Activated CD8-positive, alpha-beta memory T cell treated with anti-CD3 and anti-CD28 coated beads, Interleukin-2, amount 50 U/mL, for 1 hour (primary cell): ENCODE measurements at regions not wholly inside any gene's neighbourhood (a gene's known extent, or its start where the extent isn't known, plus 50 kb on each side); places are given as distances from the start of the nearest gene placed in this dataset.

Source experiments
- DNase-seq: peaks from one replicate; pipeline ENCODE4 v3.0.0-alpha.2; 2020; ENCODE audit errors: extremely low read depth

DNA sequence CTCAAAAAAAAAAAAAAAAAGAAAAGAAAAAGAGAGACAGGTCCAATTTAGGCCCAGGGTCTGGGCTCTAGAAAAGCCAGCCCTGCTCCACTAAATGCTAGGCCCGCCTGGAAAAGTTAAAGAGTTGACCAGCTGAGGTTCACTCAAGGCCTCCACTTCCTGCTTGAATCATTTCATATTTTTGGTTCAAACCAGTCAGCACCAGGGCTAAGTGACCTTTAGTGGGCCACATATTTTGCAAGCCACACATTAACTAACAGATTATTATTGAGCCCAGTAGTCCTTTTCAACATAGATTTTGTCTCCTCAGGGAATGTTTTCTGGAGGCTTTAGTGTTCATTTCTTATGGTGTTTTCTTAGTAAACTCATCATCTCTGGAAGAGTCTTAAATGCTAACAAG is 156.6 kb downstream of the TLR4 start:
- DNase-seq = no peak

DNA sequence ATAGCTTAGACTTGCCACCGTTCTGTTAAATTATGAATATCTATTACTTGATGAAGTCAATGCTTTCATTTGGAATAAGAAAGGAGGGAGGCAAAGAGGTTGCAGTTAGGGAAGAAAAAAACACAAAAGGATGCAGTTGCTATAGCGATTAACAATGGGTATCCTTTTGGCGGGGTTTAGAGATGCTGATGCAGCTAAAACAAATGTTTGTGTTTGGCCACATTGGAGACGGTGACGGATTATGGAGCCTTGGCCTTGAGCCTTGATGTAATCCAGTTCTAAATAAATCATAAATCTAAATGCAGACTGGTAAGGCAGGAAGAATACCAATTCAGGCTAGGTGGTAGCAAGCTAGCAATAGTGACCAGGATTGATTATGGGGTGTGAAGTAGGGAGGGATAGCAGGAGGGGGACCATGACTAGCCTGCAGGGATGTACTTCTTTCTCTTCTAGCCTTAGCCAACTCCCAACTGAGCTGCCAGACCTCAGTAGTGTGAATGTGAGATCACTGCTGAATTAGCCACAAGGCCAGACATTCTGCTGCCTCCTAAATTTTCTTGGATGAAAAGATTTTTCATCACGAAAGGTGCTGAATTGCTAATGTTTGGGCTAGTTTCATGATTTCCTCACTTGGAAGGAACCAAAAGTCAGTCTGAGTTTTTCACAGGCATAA is 160.3 kb downstream of the TLR4 start:
- DNase-seq = no peak

DNA sequence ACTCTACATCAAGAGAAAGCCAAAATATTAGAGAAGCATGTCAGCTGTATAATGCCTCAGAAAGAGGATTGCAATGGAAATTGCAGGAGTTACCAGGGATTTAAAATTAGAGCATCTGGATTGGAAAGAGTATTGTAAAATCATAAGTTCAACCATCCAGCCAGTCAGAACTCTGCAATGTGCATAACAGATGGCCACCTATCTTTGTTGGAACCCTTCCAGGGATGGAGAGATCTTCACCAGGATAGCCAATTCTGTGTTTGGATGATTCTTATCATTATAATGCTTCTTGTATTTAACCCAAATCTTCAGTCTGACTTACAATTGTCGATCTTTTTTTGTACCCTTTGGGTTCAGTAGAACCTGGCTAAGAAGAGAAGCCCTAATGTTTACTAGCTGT is 164.4 kb downstream of the TLR4 start:
- DNase-seq = no peak

DNA sequence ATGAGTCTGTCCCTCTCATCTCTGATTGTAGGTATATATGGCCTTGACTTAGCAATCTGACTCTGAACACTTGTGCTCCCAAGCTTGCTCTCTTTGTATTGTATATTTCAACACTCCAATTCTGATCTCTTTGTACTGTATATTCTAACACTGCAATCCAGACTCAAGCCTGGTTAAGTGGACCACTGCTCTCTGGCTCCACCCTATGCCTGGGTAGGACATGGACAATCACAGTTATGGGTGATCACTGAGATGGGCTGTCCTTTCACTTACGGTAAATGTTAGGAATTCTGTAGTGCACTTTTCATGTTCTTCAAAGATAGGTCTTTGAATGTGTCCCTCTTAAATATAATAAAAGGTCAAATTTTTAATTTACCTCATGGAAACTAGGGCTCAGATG is 165.1 kb downstream of the TLR4 start:
- DNase-seq = no peak

DNA sequence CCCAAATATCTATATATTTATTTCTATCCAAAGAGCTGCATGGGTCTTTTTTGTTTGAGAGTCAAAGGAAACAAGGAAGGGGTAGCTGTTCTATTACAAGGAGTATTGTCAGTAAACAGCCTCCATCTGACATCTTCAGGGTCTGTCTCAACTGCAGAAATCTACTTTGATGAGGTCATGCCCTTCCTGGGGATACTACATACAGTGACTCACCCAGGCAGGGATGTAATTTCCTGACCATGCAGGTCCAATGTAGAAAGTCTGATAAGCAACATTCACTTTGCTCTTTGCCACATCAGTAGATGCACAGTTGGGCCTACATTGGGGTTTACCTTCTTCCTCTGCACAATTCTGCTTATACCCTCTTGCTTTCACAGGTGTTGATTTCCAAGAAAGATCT is 165.5 kb downstream of the TLR4 start:
- no peak for DNase-seq

DNA sequence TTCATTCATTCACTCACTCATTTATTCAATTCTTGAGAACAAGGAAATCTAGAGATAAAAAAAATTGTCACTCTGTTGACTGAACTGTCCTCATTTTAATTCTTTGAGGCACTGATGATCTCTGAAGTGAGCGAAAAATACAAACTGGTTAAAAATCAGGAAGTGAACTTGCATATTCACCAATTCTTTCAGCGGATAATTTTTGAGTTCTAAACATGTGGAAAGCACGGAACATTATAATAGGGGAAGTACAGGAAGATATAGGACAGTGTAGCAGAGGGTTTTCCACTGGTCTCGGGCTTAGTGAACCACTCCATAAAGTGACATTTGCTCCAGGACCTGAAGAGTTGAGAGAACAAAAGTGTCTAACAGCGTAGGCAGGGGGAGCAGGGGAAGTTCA is 169.5 kb downstream of the TLR4 start:
- DNase-seq = no peak

DNA sequence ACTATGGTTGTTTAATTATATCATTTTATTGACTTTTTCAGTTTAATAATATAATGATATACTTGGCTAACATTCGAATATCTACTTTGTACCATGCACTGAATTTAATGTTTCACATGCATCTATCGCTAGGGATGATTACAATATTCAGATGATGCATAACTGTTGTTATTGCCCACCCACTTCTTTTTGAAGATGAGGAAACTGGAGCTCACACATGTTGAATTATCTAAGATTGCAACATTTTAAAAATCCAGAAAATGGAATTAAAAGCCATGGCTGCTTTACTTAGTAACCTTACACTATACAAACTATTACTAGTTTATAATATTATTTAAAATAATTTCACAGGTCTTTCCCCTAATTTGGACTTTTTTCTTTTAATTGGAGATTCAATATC is 171.7 kb downstream of the TLR4 start:
- no peak for DNase-seq

DNA sequence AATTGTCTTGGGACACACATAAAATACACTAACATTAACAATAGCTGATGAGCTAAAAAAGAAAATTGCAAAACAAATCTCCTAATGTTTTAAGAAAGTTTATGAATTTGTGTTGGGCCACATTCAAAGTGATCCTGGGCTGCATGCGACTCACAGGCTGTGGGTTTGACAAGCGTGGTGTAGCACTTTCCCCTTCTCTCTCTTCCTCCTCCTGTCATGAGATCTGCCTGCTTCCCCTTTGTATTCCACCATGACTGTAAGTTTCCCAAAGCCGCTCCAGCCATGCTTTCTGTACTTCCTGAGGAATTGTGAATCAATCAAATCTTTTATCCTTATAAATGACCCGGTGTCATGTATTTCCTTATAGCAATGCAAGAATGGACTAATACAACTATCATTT is 178.0 kb downstream of the TLR4 start:
- DNase-seq = no peak

DNA sequence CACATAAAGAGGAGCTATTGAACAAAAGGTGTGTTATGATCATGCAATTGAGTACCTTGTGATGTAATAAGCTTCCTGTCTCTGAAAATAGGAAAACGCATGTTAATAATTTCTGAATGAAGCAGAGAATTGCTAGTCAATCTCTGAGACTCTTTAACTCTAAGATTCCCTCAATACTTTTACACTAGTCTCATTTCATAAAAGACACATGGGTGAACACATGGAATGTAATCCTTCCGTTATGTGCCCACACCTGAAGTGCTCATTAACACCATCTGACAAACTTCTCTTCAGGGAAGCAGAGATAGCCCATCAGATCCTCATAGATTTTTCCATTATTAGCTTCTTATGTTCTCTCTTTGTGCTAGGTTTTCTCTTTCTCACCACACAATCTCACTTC is 182.4 kb downstream of the TLR4 start:
- no peak for DNase-seq

DNA sequence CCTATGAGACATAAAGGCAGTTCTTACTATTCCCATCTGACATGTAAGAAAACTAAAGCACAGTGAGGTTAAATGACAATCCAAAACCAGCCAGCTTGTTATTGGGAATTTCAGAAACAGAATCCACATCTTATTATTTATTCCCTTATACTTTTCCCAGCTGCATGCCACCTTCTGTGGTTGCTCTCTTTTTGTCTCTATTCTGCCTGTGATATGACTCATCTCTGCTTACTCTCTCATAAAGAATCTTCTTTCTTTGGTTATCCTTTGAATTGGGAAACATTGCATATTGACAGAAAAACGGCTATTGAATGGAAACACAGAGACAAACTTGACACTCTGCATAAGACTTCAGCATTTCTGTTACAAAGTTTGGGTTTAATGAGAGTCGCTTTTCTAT is 183.2 kb downstream of the TLR4 start:
- DNase-seq = no peak

DNA sequence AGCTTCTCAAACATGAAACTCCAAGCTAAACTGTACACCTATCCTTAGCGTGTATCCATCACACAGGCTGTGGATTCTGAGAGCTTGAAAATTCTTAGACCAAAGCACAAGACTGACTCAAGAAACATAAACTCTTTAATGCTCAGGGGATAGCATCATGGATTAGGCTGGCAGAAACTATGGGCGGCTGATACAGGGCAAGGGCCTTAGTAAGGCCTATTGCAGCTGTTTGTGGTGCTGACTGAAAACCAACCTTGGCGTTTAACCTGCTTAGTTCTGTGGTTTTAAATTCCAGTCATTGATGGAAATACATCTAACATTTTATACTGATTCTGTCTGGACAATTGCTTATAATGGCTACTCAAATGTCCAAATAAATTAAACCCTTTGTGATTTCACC is 183.7 kb downstream of the TLR4 start:
- DNase-seq = no peak

DNA sequence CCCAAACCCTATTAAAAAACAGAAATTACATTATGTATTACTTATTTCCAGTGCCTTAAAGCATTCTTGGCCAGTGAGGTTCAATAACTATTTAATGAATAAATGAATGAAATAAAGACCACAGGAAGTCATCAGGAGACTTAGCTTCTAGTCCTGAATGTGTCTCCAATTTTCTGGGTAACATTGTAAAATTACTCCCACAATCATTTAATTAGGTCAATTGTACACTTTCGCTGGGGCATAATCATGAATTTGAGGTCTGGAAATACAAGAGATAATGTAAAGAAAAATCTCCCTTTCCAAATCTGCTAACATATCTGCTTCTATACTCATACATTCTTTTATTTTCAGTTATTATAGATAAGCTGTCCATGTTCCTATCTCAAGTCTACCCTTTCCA is 199.2 kb downstream of the TLR4 start:
- DNase-seq = no peak

DNA sequence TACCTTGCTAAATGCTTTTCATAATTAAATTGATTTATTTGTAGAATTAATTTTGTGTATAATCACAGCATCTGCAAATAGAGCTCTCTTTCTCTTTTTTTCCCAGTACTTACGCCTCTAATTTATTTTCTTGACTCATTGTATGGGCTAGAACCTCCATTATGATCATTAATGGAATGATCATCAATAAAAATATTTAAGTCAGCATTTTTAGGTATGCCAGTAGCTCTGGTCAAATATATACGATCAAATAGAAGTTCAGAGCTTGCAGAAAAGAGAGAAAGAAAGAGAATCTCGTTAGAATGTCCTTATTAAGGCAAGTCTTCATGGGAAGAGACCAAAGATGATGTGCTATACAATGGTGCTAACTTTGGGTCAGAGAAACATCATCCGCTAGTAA is 202.6 kb downstream of the TLR4 start:
- no peak for DNase-seq

DNA sequence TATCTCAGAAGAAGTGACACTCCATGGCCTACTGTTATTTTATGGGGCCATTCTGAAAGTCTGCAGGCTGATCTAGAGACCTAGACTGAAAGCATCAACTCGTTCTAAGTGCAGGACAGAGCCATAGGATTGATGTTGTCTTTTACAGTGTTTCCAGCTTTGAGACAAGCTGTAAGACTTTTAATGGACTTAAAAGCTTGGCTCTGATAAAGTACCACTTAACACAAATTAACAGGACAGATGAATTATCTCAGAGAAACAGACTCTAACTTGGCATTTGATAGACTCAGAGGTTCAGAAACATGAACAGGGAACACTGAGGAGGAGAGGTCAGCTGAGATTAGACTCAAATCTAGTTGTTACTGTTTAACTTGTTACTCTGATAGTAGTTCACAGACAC is 203.2 kb downstream of the TLR4 start:
- no peak for DNase-seq

DNA sequence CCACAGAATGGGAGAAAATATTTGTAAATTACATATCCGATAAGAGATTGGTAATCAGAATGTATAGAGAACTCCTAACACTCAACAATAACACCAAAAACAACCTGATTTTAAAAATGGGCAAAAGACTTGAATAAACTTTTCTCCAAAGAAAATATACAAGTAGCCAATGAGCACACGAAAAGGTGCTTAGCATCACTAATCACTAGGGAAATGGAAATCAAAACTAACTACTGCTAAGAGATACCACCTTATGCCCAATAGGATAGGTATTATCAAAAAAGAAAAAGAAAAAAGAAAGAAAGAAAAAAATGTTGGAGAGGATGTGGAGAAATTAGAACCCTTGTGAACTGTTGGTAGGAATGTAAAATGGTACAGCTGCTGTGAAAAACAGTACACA is 212.1 kb downstream of the TLR4 start:
- no peak for DNase-seq

DNA sequence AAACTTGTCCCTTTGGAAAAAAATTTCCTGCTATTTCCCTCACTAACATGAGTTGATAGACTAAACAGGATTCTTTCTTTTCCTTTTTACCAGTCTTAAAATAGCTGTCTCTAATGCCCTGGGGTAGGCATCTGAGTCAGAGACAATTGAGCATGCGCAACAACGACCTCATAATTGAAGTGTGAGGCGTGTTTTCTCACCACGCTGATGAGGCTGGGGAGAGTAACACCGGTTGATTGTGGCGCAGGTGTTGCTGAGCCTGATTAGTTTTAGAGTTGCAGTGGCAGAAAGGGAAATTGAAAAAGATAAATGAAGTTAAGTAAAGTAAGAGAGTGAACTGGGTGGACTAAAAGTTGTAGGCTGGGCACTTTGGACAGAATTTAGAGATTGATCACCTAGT is 213.7 kb downstream of the TLR4 start:
- DNase-seq = no peak

DNA sequence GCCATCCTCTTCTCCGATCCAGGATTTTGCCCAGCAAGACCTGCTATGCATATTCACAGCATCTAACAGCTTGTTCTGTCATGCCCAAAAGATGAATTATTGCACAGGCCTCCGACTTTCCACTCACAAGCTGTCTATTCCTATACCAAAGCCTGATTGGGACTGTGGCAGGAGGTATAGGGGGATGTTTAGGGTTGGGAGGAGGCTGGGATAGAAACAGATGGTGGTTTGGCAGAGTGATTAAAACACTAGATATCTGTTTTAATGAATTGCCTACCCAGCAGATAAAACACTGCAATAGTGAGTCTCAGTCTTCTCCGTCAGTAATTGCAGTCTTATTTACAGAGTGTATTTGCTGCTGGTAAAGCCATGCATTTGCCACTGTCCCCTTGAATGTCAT is 215.3 kb downstream of the TLR4 start:
- DNase-seq = no peak

DNA sequence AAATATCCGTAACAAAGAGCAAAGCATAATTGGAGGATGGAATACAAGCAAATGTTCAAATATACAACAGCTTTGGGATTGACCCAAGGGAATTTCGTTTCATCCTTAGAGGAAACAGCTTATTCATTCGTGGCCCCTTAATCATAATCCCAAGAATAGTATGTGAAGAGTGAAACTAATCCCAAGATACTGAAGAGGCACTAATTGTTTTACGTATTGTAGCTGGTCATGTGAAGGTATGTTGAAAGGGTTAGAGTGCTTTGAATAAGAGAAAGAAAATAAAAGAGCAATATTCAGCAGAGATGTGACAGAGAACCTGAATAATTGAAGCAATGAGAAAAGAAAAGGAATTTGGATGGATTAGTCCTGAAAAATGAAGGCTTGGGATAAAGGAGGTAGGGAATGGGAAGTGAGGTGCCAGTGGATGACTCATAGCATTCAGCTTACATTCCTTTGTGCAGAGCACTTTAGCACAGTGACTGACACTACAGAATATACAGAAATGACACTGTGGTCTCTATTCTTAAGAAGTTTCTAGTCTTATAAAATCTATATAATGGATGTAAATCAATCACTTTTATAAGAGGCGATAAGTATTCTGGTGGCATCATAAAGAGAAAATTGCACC is 221.9 kb downstream of the TLR4 start:
- DNase-seq = no peak

DNA sequence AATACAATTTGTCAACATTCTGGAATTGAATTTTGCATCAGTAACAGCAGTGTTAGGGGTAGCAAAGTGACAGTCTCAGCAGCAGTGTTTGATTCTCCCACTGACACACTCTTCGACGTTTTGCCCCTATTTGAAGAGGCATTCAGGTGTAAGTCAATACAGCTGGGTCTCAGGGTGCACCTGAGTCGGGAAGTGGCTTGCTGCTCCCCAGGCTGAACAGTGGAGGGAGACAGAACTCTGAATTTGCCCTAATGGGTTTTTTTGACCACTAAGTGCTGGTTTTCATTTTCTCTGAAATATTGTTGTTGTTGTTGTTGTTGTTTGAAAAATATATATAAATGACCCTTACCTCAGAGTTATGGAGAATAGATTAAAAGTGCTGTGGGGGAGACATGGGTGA is 223.2 kb downstream of the TLR4 start:
- no peak for DNase-seq

DNA sequence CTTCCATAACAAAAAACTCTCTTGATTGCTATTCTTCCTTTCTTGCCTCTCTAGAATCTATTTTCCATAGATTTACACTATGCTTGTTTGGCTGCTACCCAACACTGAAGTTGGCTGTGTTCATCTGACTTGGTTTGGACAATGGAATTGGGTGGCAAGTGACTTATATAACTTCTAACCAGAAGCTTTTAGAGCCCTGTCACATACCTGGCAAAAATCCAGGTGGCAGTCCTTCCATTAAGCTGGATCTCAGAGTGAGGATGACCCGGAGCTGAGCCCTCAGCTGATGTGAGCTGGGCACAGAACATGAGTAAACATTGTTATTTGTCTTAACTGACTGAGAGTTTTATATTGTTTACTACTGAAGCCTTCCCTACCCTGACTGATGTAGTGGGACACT is 225.7 kb downstream of the TLR4 start:
- no peak for DNase-seq

DNA sequence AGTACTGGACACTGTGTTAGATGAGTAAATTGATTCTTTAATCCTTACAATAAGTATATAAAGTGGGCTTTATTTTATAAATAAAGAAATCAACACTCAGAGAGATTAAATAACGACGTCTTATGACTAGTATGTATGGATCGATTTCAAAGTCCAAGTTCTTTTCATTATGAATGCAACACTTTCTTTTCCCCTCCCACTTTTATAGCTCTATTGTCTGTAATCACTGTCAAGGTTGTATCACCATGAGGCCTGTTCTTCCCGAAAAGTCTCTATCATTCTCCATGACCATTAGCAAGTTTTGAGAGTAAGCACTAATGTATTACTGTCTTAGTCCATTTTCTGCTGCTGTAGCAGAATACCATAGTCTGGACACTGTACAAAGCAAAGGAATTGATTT is 228.4 kb downstream of the TLR4 start:
- no peak for DNase-seq

DNA sequence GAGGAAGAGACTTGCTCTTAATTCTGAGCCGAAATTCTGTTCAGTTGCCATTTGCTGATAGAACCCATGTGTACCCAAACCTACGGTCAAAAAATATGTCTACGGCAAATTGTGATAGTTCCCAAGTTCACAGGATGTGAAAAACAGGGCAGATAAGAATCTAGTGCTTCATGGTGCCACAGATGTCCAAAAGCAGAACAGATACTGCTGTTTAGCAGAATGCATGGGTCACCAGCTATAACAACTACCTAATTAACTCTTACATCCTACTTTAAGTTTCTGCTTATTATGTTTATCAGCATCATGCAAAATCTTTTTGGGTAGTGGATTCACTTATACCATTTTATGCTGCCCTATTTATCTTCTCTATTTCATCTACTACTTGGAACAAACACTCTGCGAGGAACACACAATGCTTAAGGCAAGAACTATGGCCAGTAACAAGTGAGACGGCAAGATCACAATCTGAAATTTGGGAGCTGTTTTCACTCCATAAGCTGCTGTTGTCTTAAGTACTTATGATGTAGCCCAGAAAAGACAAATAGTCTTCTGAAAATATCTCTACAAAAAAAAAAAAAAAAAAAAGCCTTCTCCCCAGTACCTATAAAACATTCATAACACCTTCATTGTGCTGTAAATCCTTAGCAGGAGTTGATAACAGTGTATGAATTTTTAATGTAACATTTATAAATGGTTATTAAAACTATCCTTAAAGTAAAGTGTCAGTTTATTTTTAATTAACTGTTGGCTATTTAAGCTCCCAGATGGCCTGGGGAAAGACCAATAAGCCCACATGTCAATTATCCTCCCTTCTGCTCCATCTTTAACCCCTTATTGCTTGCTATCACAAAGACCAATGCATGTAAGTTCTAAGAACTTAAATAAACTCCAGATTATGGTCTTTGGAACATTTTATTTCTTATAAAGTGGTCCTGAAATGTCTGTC is 232.3 kb downstream of the TLR4 start:
- no peak for DNase-seq

DNA sequence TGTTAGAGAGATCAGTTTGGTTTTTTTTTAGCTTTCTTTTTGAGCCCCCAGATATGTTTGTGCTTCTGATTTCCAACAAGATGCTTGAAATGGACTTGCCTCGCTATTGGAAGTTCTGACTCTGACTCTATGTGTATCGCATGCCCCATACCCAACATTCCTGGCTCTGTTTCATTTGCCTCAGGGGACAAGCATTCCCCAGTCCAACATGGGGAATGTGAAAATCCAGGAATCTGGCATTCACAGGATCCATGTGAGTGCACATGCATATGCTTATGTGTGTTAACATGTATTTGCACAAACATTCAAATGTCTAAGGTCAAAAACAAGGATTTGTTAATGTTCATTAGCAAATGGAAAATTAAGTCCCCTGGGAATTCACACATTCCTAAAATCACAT is 233.9 kb downstream of the TLR4 start:
- no peak for DNase-seq
